Inferior parietal cortex (tissue), 1 donor: ENCODE measurements at regions not wholly inside any gene's neighbourhood (a gene's known extent, or its start where the extent isn't known, plus 50 kb on each side); places are given as distances from the start of the nearest gene placed in this dataset.

Experiments
- DNase-seq: peaks from one replicate; pipeline ENCODE4 v3.0.0-alpha.2; 2016; ENCODE audit errors: extremely low spot score

GRCh38 chr16:86996081-86996480 lies 321.1 kb downstream of the C16orf95 start:
- no peak for DNase-seq

GRCh38 chr16:86997058-86997457 lies 320.1 kb downstream of the C16orf95 start:
- no peak for DNase-seq

GRCh38 chr16:86998196-86999001 lies 318.8 kb downstream of the C16orf95 start:
- DNase-seq = no peak

GRCh38 chr16:87000001-87000400 lies 317.2 kb downstream of the C16orf95 start:
- DNase-seq = no peak

- DNase-seq = no peak
Measured at GRCh38 chr16:87002717-87003413, 314.3 kb downstream of the C16orf95 start.

GRCh38 chr16:87003414-87003755 lies 313.8 kb downstream of the C16orf95 start:
- no peak for DNase-seq

- DNase-seq = no peak
Measured at GRCh38 chr16:87006021-87006420, 311.2 kb downstream of the C16orf95 start.

GRCh38 chr16:87006789-87007745 lies 310.1 kb downstream of the C16orf95 start:
- no peak for DNase-seq

GRCh38 chr16:87007907-87008306 lies 309.3 kb downstream of the C16orf95 start:
- no peak for DNase-seq

GRCh38 chr16:87008664-87009063 lies 308.5 kb downstream of the C16orf95 start:
- no peak for DNase-seq

GRCh38 chr16:87012954-87013938 lies 303.9 kb downstream of the C16orf95 start:
- no peak for DNase-seq

GRCh38 chr16:87014112-87014511 lies 303.1 kb downstream of the C16orf95 start:
- no peak for DNase-seq

- DNase-seq = no peak
Measured at GRCh38 chr16:87015021-87015420, 302.2 kb downstream of the C16orf95 start.

GRCh38 chr16:87016046-87017035 lies 300.9 kb downstream of the C16orf95 start:
- no peak for DNase-seq

- no peak for DNase-seq
Measured at GRCh38 chr16:87017371-87018012, 299.7 kb downstream of the C16orf95 start.

- DNase-seq = no peak
Measured at GRCh38 chr16:87025676-87026075, 291.5 kb downstream of the C16orf95 start.

- no peak for DNase-seq
Measured at GRCh38 chr16:87027056-87027616, 290.1 kb downstream of the C16orf95 start.

GRCh38 chr16:87028481-87029320 lies 288.5 kb downstream of the C16orf95 start:
- DNase-seq = no peak
